ENCODE measurements at regions not wholly inside any gene's neighbourhood (a gene's known extent, or its start where the extent isn't known, plus 50 kb on each side); places are given as distances from the start of the nearest gene placed in this dataset.

GRCh38 chr14:39628087-39628486, 195.9 kb upstream of the FBXO33 start:
- H3K4me3 ChIP-seq (ENCODE audit: low read length) = no peak overlapping the region
- TF ChIP-seq CTCF (conservative IDR thresholded peaks at IDR 0.05; ENCODE audit: low read depth, low read length) = no peak
- DNase-seq (ENCODE audit: low read depth) = no peak

GRCh38 chr14:39626589-39627576, 194.7 kb upstream of the FBXO33 start:
- DNase-seq (ENCODE audit: low read depth) = no peak
- TF ChIP-seq CTCF (conservative IDR thresholded peaks at IDR 0.05; ENCODE audit: low read depth, low read length) = no peak
- H3K4me3 ChIP-seq (ENCODE audit: low read length) = no peak overlapping the region

- no peak overlapping the region for H3K4me3 ChIP-seq (ENCODE audit: low read length)
- DNase-seq (ENCODE audit: low read depth) = no peak
- no peak for TF ChIP-seq CTCF (conservative IDR thresholded peaks at IDR 0.05; ENCODE audit: low read depth, low read length)
Measured at GRCh38 chr14:39621678-39622077, 189.4 kb upstream of the FBXO33 start.

GRCh38 chr14:39621223-39621622, 189.0 kb upstream of the FBXO33 start:
- DNase-seq (ENCODE audit: low read depth) = no peak
- TF ChIP-seq CTCF (conservative IDR thresholded peaks at IDR 0.05; ENCODE audit: low read depth, low read length) = no peak
- no peak overlapping the region for H3K4me3 ChIP-seq (ENCODE audit: low read length)

- TF ChIP-seq CTCF (conservative IDR thresholded peaks at IDR 0.05; ENCODE audit: low read depth, low read length) = no peak
- no peak overlapping the region for H3K4me3 ChIP-seq (ENCODE audit: low read length)
- no peak for DNase-seq (ENCODE audit: low read depth)
Measured at GRCh38 chr14:39617537-39617936, 185.3 kb upstream of the FBXO33 start.

- no peak for DNase-seq (ENCODE audit: low read depth)
- TF ChIP-seq CTCF (conservative IDR thresholded peaks at IDR 0.05; ENCODE audit: low read depth, low read length) = no peak
- no peak overlapping the region for H3K4me3 ChIP-seq (ENCODE audit: low read length)
Measured at GRCh38 chr14:39615352-39615751, 183.1 kb upstream of the FBXO33 start.
